Ovary (tissue), 3 donors: ENCODE measurements at regions not wholly inside any gene's neighbourhood (a gene's known extent, or its start where the extent isn't known, plus 50 kb on each side); places are given as distances from the start of the nearest gene placed in this dataset.

Source experiments
- EP300 ChIP-seq: sonication (generic); formaldehyde crosslinking; IDR thresholded peaks from one replicate; pipeline ENCODE4 v1.6.1; 2017; ENCODE audit warnings: antibody characterized with exemption
- POLR2A ChIP-seq: fragments of 450-650 bp; IDR thresholded peaks from one replicate; pipeline ENCODE4 v1.6.1; 2017; ENCODE audit warnings: antibody characterized with exemption, mild to moderate bottlenecking, moderate library complexity
- TF ChIP-seq, protein P1 (sequence below), 3 donors: fragments of 450-650 bp in 2 of 3; fragments of 200-600 bp in 1 of 3; IDR thresholded peaks; one replicate each; pipeline versions ENCODE4 v1.5.1 to v1.8.0; 2016 to 2022; ENCODE audit warnings: antibody characterized with exemption in 3 of 3, mild to moderate bottlenecking in 1 of 3
- donor health status: DM: no; HTN: no; CAD: no.

DNA sequence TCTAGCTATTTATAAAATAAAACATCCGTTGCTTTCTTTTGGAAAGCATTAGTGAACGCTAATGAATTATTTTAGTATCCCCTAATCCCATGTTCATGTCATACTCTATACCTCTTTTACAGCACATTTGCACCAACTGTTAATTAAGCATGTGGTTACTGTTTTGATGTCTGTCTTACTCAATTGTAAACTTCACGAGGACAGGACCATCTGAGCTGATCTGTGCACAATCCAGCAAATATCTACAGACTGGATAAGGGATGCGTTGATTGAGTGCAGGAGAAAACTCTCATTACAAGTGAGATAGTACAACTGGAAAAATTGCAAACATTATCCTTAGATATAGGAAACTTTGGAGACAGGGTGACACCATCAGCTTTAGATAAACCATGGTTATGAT lies 201.1 kb downstream of the PCDH20 start:
- TF ChIP-seq POLR2A (no peak), EP300 (no peak)
- TF ChIP-seq, protein P1, sequence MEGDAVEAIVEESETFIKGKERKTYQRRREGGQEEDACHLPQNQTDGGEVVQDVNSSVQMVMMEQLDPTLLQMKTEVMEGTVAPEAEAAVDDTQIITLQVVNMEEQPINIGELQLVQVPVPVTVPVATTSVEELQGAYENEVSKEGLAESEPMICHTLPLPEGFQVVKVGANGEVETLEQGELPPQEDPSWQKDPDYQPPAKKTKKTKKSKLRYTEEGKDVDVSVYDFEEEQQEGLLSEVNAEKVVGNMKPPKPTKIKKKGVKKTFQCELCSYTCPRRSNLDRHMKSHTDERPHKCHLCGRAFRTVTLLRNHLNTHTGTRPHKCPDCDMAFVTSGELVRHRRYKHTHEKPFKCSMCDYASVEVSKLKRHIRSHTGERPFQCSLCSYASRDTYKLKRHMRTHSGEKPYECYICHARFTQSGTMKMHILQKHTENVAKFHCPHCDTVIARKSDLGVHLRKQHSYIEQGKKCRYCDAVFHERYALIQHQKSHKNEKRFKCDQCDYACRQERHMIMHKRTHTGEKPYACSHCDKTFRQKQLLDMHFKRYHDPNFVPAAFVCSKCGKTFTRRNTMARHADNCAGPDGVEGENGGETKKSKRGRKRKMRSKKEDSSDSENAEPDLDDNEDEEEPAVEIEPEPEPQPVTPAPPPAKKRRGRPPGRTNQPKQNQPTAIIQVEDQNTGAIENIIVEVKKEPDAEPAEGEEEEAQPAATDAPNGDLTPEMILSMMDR (IDR thresholded peaks at IDR 0.05) = no peak
